Trophoblast cell (in vitro differentiated cells and primary cell): ENCODE measurements at regions not wholly inside any gene's neighbourhood (a gene's known extent, or its start where the extent isn't known, plus 50 kb on each side); places are given as distances from the start of the nearest gene placed in this dataset.

ENCODE experiments used
- DNase-seq, 2 donors: peaks; one replicate each; pipeline ENCODE4 v3.0.0-alpha.2; 2016
- H2AFZ ChIP-seq: 2 replicates; pipeline ENCODE4 v1.6.1; 2013; ENCODE audit warnings: low read length, moderate library complexity, mild to moderate bottlenecking; ENCODE audit not compliant: insufficient read depth, poor library complexity
- H2AK5ac ChIP-seq: 2 replicates; pipeline ENCODE4 v1.6.1; 2013; ENCODE audit warnings: mild to moderate bottlenecking, low read length
- H2BK120ac ChIP-seq: 2 replicates; pipeline ENCODE4 v1.6.1; 2013; ENCODE audit warnings: low read length, mild to moderate bottlenecking, moderate library complexity; ENCODE audit not compliant: insufficient read depth, poor library complexity
- H2BK12ac ChIP-seq: 2 replicates; pipeline ENCODE4 v1.6.1; 2013; ENCODE audit warnings: mild to moderate bottlenecking, low read length, moderate library complexity
- H2BK5ac ChIP-seq: 2 replicates; pipeline ENCODE4 v1.6.1; 2013; ENCODE audit warnings: low read length, low read depth, moderate library complexity, mild to moderate bottlenecking; ENCODE audit not compliant: poor library complexity
- H3K14ac ChIP-seq: 2 replicates; pipeline ENCODE4 v1.6.1; 2013; ENCODE audit warnings: mild to moderate bottlenecking, low read length
- H3K18ac ChIP-seq: 2 replicates; pipeline ENCODE4 v1.6.1; 2013; ENCODE audit warnings: mild to moderate bottlenecking, low read length
- H3K23ac ChIP-seq: 2 replicates; pipeline ENCODE4 v1.6.1; 2013; ENCODE audit warnings: low read length
- H3K27ac ChIP-seq: 2 replicates; pipeline ENCODE4 v1.5.1; 2013; ENCODE audit warnings: low read depth, mild to moderate bottlenecking, inconsistent platforms, low read length, moderate library complexity
- H3K27me3 ChIP-seq: 2 replicates; pipeline ENCODE4 v1.6.1; 2013; ENCODE audit warnings: inconsistent platforms, mild to moderate bottlenecking, low read length, moderate library complexity; ENCODE audit not compliant: insufficient read depth
- H3K36me3 ChIP-seq, 2 experiments: 1 replicate in 1 of 2; 2 replicates in 1 of 2; pipeline ENCODE4 v1.6.1; 2013; ENCODE audit warnings: low read length in 2 of 2, mild to moderate bottlenecking in 2 of 2, moderate library complexity in 1 of 2; ENCODE audit not compliant: insufficient read depth in 2 of 2, control insufficient read depth in 1 of 2
- H3K4ac ChIP-seq: 2 replicates; pipeline ENCODE4 v1.6.1; 2013; ENCODE audit warnings: low read depth, mild to moderate bottlenecking, low read length, moderate library complexity
- H3K4me1 ChIP-seq, 2 experiments: 1 replicate in 1 of 2; 2 replicates in 1 of 2; pipeline ENCODE4 v1.6.1; 2013; ENCODE audit warnings: low read length in 2 of 2, mild to moderate bottlenecking in 2 of 2, moderate library complexity in 1 of 2; ENCODE audit not compliant: insufficient read depth in 2 of 2, control insufficient read depth in 1 of 2
- H3K4me2 ChIP-seq: 2 replicates; pipeline ENCODE4 v1.6.1; 2013; ENCODE audit warnings: inconsistent platforms, mild to moderate bottlenecking, low read length, moderate library complexity
- H3K4me3 ChIP-seq: 2 replicates; pipeline ENCODE4 v1.5.1; 2013; ENCODE audit warnings: mild to moderate bottlenecking, low read depth, low read length, inconsistent platforms
- H3K79me1 ChIP-seq: one replicate; pipeline ENCODE4 v1.6.1; 2013; ENCODE audit warnings: low read length
- H3K79me2 ChIP-seq: 2 replicates; pipeline ENCODE4 v1.6.1; 2013; ENCODE audit warnings: low read length, mild to moderate bottlenecking; ENCODE audit not compliant: control insufficient read depth, insufficient read depth, poor library complexity
- H3K9ac ChIP-seq: 2 replicates; pipeline ENCODE4 v1.6.1; 2013; ENCODE audit warnings: mild to moderate bottlenecking, low read length
- H3K9me3 ChIP-seq: 2 replicates; pipeline ENCODE4 v1.6.1; 2013; ENCODE audit warnings: low read depth, mild to moderate bottlenecking, control low read depth, inconsistent platforms, low read length; ENCODE audit not compliant: insufficient read depth
- H4K12ac ChIP-seq: 2 replicates; pipeline ENCODE4 v1.6.1; 2013; ENCODE audit warnings: low read depth, mild to moderate bottlenecking, low read length, moderate library complexity
- H4K8ac ChIP-seq: 2 replicates; pipeline ENCODE4 v1.6.1; 2013; ENCODE audit warnings: low read depth, mild to moderate bottlenecking, low read length, moderate library complexity
- H4K91ac ChIP-seq: one replicate; pipeline ENCODE4 v1.6.1; 2013; ENCODE audit warnings: low read depth, mild to moderate bottlenecking, low read length, moderate library complexity
- WGBS: extraction: QIAGEN DNeasy Blood & Tissue Kit; methylation state at CpG from one replicate; pipeline ENCODE4 v1.1.7; 2013; ENCODE audit warnings: missing lambda C conversion rate; ENCODE audit not compliant: insufficient read length, insufficient coverage; ENCODE audit errors: extremely low coverage; 5-methylcytosine and 5-hydroxymethylcytosine counted together

DNA sequence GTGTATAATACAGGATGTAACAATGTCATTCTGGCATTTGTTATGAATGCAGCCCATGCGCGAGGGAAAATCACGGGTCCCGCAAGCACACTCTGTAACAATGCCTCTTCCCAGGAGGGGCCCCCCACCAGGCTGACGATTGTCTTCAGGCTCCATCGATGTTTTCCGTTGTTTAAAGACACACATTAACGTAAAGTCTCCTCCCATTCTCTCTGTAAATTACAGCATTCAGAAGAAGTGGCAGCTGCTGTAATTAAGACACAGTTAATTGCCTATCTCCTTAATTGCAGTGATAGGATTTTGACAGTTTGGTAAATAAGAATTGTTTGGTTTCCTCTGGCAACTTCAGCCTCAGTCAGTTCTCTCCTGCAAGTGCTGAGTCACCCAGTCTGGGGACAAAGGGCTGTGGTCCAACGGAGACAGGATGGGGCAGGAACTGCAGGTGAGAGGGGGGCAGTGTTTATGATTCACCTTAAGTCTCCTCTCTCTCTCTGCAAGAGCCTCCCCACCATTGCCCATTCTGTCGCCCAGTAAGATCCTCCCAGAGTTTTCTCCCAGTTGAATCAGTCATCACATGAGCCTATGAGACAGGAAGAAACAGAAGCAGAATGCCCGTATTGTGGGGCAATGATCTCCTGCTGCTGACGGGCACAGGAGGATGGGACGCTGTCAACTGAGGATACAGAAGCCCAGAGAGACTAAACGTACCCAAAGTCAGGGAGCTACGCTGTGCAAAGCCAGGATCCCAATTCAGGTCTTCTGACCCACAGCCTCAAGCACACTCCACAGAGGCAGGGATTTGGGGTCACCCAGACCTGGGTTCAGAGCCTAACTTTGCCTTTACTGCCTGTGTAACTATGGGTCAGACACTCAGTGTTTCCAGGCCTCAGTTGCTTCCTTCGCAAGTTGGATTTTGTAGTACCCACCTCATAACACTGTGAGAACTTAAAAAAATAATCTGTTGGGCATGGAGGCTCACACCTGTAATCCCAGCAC is 110.0 kb downstream of the ADSS2 start:
- H3K27me3 ChIP-seq: no peaks in the 10 kb centered on the region
- peak overlapping the region; percentile 86 for H2BK12ac ChIP-seq
- H2AFZ ChIP-seq: no peak overlapping the region
- DNase-seq: peak; percentile 59 to 72
- peak overlapping the region; percentile 45 for H4K12ac ChIP-seq
- peak overlapping the region; percentile 77 for H2AK5ac ChIP-seq
- H3K18ac ChIP-seq: peak overlapping the region; percentile 11
- peak overlapping the region; percentile 35 for H2BK5ac ChIP-seq
- H3K4me1 ChIP-seq: peaks cover 6 to 8% of the 10 kb centered on the region in 2 experiments
- no CpG with 5 or more reads among the region's 16 CpGs for WGBS
- H3K4me2 ChIP-seq: no peak overlapping the region
- no peak overlapping the region for H3K9ac ChIP-seq
- H3K9me3 ChIP-seq: no peaks in the 10 kb centered on the region
- peak overlapping the region; percentile 49 for H3K4ac ChIP-seq
- H4K91ac ChIP-seq: peak overlapping the region; percentile 13
- no peaks in the 10 kb centered on the region for H3K79me2 ChIP-seq
- H4K8ac ChIP-seq: peak overlapping the region; percentile 58
- H2BK120ac ChIP-seq: peak overlapping the region; percentile 77
- H3K27ac ChIP-seq: no peak overlapping the region
- H3K36me3 ChIP-seq: no peaks in the 10 kb centered on the region
- H3K23ac ChIP-seq: no peak overlapping the region
- H3K4me3 ChIP-seq: no peak overlapping the region
- peaks cover 4% of the 10 kb centered on the region for H3K79me1 ChIP-seq
- peak overlapping the region; percentile 31 for H3K14ac ChIP-seq

- no peak overlapping the region for H3K4ac ChIP-seq
- WGBS: no CpG with 5 or more reads among the region's 6 CpGs
- H2AFZ ChIP-seq: no peak overlapping the region
- no peak overlapping the region for H3K4me2 ChIP-seq
- no peak overlapping the region for H4K8ac ChIP-seq
- peaks cover 6% of the 10 kb centered on the region in 2 experiments for H3K4me1 ChIP-seq
- no peaks in the 10 kb centered on the region for H3K79me2 ChIP-seq
- H3K79me1 ChIP-seq: peaks cover 3% of the 10 kb centered on the region
- H3K18ac ChIP-seq: no peak overlapping the region
- no peak overlapping the region for H3K4me3 ChIP-seq
- DNase-seq: no peak
- H3K9me3 ChIP-seq: no peaks in the 10 kb centered on the region
- H3K14ac ChIP-seq: no peak overlapping the region
- no peak overlapping the region for H2AK5ac ChIP-seq
- no peaks in the 10 kb centered on the region for H3K36me3 ChIP-seq
- no peak overlapping the region for H2BK12ac ChIP-seq
- H4K12ac ChIP-seq: no peak overlapping the region
- H2BK120ac ChIP-seq: no peak overlapping the region
- H3K23ac ChIP-seq: no peak overlapping the region
- H4K91ac ChIP-seq: no peak overlapping the region
- H3K9ac ChIP-seq: no peak overlapping the region
- no peak overlapping the region for H2BK5ac ChIP-seq
- H3K27ac ChIP-seq: no peak overlapping the region
- H3K27me3 ChIP-seq: no peaks in the 10 kb centered on the region
Measured at GRCh38 chr1:244344001-244344400, 107.7 kb downstream of the ADSS2 start.

DNA sequence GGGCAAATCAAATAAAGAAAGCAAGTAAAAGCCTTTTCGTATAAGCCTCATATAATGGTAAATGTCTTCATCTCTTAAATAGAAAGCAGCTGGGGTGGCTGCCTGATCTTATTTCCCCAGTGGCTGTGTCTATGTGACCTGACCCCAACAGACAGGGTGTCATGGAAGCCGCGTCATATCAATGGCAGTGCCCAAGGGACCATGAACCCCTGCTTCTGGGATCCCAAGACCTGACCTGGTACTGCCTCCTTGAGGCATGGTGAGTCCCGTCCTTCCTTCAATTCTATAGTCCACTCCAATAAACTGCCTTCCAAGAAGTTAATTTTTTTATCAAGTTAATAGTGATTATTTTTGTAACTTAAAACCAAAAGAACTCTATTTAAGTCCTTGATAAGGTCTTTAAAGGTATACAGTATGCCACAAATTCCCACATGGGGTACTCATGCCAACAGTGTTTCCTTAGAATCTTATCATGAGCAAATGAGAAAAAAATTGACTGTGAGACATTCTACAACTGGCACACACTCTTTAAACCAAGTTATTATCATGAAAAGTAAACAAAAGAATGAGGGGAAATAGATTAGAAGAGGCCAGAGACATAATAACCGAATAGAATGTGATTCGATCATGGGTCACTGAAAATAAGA is 104.6 kb downstream of the ADSS2 start:
- Histone ChIP-seq H3K27ac (no peak overlapping the region), H3K4ac (no peak overlapping the region), H3K9ac (no peak overlapping the region), H3K23ac (no peak overlapping the region), H2BK120ac (no peak overlapping the region), H3K18ac (no peak overlapping the region), H4K8ac (no peak overlapping the region), H3K14ac (no peak overlapping the region), H3K4me3 (no peak overlapping the region), H2AK5ac (no peak overlapping the region), H3K36me3 (no peaks in the 10 kb centered on the region), H2AFZ (no peak overlapping the region), H3K9me3 (no peaks in the 10 kb centered on the region), H3K4me2 (no peak overlapping the region), H3K79me1 (peaks cover under 1% of the 10 kb centered on the region), H2BK12ac (no peak overlapping the region), H4K91ac (no peak overlapping the region), H2BK5ac (no peak overlapping the region), H3K79me2 (no peaks in the 10 kb centered on the region), H4K12ac (no peak overlapping the region), H3K27me3 (no peaks in the 10 kb centered on the region), H3K4me1 (peaks cover under 1 to 5% of the 10 kb centered on the region in 2 experiments)
- no peak for DNase-seq
- WGBS: no CpG with 5 or more reads among the region's 6 CpGs

DNA sequence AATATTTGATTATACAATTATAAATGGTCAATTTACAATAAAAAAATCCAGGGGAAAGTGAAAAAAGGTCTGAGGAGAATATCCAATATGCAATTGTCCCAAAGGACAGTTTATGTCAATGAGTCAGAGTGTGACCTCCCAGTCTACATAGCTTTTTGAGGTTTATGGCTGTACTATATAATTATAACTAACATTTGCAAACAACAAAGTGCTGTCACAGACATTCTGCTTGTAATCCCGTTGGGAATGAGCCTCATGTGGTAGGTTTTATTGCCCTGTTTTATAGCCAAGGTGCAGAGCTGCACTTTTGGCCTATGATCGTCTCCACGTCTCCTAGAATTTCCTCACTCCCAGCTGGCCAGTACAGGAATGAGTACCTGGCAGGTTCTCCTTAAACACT is 103.8 kb downstream of the ADSS2 start:
- Histone ChIP-seq H3K4ac (no peak overlapping the region), H3K23ac (no peak overlapping the region)
- no CpG with 5 or more reads among the region's 3 CpGs for WGBS

More for the DNA sequence above, 103.8 kb downstream of the ADSS2 start:
- H3K36me3 ChIP-seq: no peaks in the 10 kb centered on the region
- no peak overlapping the region for H2BK12ac ChIP-seq
- no peak overlapping the region for H4K91ac ChIP-seq
- no peak overlapping the region for H2BK5ac ChIP-seq
- no peak overlapping the region for H4K8ac ChIP-seq
- H3K4me3 ChIP-seq: no peak overlapping the region
- H2BK120ac ChIP-seq: no peak overlapping the region
- H4K12ac ChIP-seq: no peak overlapping the region
- H3K14ac ChIP-seq: no peak overlapping the region
- DNase-seq: no peak
- no peak overlapping the region for H3K27ac ChIP-seq
- H3K4me1 ChIP-seq: peaks cover 0 to 5% of the 10 kb centered on the region in 2 experiments
- H3K9me3 ChIP-seq: no peaks in the 10 kb centered on the region
- no peak overlapping the region for H3K9ac ChIP-seq
- no peaks in the 10 kb centered on the region for H3K27me3 ChIP-seq
- H3K79me2 ChIP-seq: no peaks in the 10 kb centered on the region
- H3K4me2 ChIP-seq: no peak overlapping the region
- H2AK5ac ChIP-seq: no peak overlapping the region
- no peak overlapping the region for H3K18ac ChIP-seq
- H2AFZ ChIP-seq: no peak overlapping the region
- no peaks in the 10 kb centered on the region for H3K79me1 ChIP-seq
